Fibroblast of pulmonary artery (primary cell): ENCODE measurements at regions not wholly inside any gene's neighbourhood (a gene's known extent, or its start where the extent isn't known, plus 50 kb on each side); places are given as distances from the start of the nearest gene placed in this dataset.

Experiments used
- DNase-seq: peaks from one replicate; pipeline ENCODE4 v3.0.0-alpha.2; 2010; ENCODE audit warnings: low read depth
- H3K4me3 ChIP-seq: replicated peaks from 2 replicates; pipeline ENCODE4 v1.5.1; 2011; ENCODE audit warnings: low read depth, mild to moderate bottlenecking, control low read depth, low read length, moderate library complexity
- TF ChIP-seq, protein P1 (sequence below): IDR thresholded peaks from 2 replicates; pipeline ENCODE4 v1.5.1; 2011; ENCODE audit warnings: mild to moderate bottlenecking, control low read depth, low read length, inconsistent platforms; ENCODE audit errors: missing control alignments

DNA sequence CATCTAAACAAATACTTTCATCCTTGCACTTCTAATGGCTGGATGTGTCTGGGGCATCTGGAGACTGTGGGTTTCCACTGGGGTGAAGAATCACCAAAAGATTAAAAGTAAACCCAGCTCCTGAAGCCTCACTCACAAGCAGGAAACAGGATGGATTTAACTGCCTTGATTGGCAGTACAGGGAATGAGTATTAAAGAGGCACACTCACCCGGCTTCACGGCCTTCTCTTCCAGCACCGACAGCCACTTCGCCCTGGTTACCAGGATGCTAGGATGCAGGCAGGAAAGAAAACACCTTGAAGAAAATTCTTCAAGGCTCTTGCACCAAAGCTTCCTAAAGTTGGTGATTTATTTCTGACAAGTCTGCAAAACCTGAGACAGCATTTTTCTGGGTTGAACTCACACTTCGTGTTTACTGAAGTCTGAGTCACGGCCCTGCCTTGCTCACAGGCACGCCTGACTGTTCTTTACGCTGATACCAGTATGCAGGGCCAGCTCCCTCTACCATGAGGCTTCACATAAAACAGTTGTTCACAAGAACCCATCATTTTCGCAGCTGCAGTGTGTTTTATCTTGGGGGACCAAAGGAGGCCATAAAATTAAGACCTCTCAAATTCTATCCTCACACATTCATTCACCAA lies 56.5 kb upstream of the ZNF354A start:
- H3K4me3 ChIP-seq, result no peak overlapping the region
- TF ChIP-seq, protein P1, sequence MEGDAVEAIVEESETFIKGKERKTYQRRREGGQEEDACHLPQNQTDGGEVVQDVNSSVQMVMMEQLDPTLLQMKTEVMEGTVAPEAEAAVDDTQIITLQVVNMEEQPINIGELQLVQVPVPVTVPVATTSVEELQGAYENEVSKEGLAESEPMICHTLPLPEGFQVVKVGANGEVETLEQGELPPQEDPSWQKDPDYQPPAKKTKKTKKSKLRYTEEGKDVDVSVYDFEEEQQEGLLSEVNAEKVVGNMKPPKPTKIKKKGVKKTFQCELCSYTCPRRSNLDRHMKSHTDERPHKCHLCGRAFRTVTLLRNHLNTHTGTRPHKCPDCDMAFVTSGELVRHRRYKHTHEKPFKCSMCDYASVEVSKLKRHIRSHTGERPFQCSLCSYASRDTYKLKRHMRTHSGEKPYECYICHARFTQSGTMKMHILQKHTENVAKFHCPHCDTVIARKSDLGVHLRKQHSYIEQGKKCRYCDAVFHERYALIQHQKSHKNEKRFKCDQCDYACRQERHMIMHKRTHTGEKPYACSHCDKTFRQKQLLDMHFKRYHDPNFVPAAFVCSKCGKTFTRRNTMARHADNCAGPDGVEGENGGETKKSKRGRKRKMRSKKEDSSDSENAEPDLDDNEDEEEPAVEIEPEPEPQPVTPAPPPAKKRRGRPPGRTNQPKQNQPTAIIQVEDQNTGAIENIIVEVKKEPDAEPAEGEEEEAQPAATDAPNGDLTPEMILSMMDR, result no peak
- DNase-seq, result peak; percentile 34

DNA sequence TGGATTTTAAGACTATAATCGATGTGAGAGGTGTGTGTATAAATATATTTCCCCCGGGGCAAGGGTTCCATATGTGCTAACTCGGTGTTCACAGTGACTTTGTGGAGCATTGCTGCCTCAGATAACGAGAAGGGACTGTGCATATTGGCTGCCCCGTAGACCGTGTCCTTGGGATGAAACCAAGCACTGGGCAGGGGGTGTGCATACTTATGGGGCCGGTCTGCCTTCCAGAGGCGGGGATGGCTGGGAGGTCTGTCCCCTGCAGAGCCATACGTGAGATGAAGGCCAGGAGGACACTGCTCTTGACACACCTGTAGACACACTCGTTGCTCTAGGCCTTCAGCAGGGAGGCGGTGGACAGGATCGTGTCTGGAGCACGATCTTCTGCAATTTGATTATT lies 56.0 kb upstream of the ZNF354A start:
- no peak overlapping the region for H3K4me3 ChIP-seq
- TF ChIP-seq, protein P1, result no peak
- no peak for DNase-seq

DNA sequence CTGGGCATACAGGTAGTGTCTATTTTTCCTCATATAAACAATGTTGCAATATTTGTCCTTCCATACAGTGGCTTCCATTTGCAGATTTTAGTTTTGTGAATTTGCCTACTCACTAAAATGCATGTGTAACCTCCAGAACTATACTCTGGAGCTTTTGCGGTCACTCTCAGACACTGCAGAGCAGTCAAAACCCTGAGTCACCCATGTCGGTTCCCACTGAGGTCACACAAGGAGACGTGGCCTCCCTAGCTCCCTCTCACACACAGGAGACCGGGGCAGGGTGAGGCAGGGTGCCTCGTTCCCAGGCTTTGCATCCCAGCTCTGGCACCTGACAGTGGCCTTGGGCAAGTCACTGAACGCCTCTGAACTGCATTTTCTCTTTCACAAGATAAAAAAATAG lies 55.5 kb upstream of the ZNF354A start:
- no peak overlapping the region for H3K4me3 ChIP-seq
- TF ChIP-seq, protein P1, result no peak
- peak; percentile 4 for DNase-seq

DNA sequence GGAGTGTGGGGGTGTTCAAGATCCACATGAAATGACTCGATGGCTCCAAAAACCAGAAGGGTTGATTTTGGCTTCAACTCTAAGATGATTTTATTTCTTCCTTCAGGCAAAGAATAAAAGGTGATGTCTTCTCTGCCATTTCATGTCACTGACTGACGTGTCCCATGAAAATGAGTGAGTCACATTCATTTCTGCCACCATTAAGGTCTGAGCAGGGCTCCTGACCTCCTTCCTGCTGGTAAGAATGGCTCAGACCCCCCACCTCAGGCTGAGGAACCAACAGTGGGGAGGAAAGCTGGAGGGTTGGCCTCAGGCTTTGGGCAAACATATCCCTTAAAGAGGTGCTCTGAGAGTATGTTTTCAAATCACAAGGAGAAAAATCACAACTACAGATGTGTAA lies 53.9 kb upstream of the ZNF354A start:
- H3K4me3 ChIP-seq, result no peak overlapping the region
- TF ChIP-seq, protein P1, result no peak
- DNase-seq, result no peak

DNA sequence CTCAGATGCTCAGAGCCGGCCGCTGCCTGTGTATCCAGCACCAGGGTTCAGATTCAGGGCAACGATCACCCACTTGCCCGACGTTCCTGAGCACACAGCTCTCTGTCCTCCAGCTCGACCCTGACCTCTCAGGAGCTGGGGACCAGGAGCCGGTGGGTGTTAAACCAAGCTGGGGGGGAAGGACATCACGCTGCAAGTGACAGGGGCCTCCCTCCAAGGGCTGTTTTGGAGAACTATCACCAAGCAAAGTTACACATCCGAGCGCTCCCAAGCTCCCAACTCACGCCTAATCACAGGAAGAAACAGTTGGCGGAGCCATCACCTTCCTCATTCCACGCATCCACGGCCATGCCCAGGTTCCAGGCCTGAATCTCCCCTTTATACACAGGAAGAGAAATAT lies 51.5 kb upstream of the ZNF354A start:
- no peak for DNase-seq
- no peak overlapping the region for H3K4me3 ChIP-seq
- TF ChIP-seq, protein P1, result no peak

DNA sequence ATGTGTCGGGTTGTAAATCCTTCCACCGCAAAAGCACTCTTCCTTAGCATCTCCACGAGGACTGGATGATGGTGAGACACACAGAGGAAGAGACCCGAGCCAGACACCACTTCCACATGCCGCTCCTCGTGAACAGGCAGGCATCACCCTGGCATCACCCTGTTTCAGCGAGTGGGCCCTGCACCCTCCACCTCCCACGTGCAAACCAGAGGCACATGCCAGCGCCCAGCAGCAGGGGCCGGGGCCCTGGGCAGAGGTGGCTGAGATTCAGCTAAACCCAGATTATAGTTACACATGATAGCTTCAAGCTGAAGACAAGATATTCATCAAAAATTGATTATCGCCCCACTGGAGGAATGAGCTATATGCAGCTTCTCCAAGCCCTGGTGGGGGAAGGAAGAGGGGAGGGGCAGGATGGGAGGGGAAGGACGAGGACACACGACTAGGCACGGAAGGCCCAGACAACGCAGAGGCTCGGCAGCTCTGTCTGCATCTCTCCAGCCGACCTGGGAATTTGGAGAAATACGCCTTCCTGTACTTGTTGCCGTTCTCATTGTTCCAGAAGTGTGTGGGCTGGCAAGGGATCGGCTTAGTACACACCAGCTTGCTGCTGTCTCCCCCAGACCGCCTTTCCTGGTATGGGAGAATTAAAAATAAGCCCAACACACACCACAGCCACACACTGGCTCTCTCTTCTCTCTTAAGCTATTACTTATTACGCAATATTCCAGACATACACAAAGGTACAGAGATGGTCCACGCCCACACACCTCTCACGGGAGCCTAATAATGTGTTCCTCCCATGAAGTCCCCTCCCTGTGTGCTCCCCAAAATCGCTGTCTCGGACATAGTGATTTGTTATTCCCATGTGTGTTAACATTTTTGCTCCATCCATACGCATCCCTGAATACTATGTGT lies 50.4 kb upstream of the ZNF354A start:
- H3K4me3 ChIP-seq, result no peak overlapping the region
- TF ChIP-seq, protein P1, result no peak
- DNase-seq, result no peak
